Neural progenitor cell (in vitro differentiated cells): ENCODE measurements at regions not wholly inside any gene's neighbourhood (a gene's known extent, or its start where the extent isn't known, plus 50 kb on each side); places are given as distances from the start of the nearest gene placed in this dataset.

Source experiments
- DNase-seq: peaks from one replicate; pipeline ENCODE4 v3.0.0-alpha.2; 2016; ENCODE audit warnings: low spot score
- H2AFZ ChIP-seq: fragments of 200-600 bp; sonication (generic); replicated peaks from 2 replicates; pipeline ENCODE4 v1.6.1; 2016; ENCODE audit warnings: antibody characterized with exemption
- H3F3A ChIP-seq: fragments of 200-600 bp; sonication (generic); 2 replicates; pipeline ENCODE4 v1.6.1; 2016; ENCODE audit warnings: antibody characterized with exemption, low read depth
- H3K27ac ChIP-seq: fragments of 200-600 bp; sonication (generic); 2 replicates; pipeline ENCODE4 v1.5.1; 2016; ENCODE audit warnings: mild to moderate bottlenecking
- H3K27me3 ChIP-seq: fragments of 200-600 bp; sonication (generic); 2 replicates; pipeline ENCODE4 v1.6.1; 2016; ENCODE audit warnings: mild to moderate bottlenecking, moderate library complexity
- H3K36me3 ChIP-seq: fragments of 200-600 bp; sonication (generic); 2 replicates; pipeline ENCODE4 v1.5.1; 2016
- H3K4me1 ChIP-seq: fragments of 200-600 bp; sonication (generic); 2 replicates; pipeline ENCODE4 v1.6.1; 2016; ENCODE audit warnings: mixed run types
- H3K4me2 ChIP-seq: fragments of 200-600 bp; sonication (generic); 2 replicates; pipeline ENCODE4 v1.6.1; 2016
- H3K4me3 ChIP-seq: fragments of 200-600 bp; sonication (generic); 2 replicates; pipeline ENCODE4 v1.5.1; 2016
- H3K79me2 ChIP-seq: fragments of 200-600 bp; sonication (generic); 2 replicates; pipeline ENCODE4 v1.6.1; 2016; ENCODE audit warnings: low read depth
- H3K9ac ChIP-seq: fragments of 200-600 bp; sonication (generic); 2 replicates; pipeline ENCODE4 v1.6.1; 2016
- H3K9me3 ChIP-seq: fragments of 200-600 bp; sonication (generic); 2 replicates; pipeline ENCODE4 v1.5.1; 2016; ENCODE audit warnings: low read depth
- H4K20me1 ChIP-seq: fragments of 200-600 bp; sonication (generic); 2 replicates; pipeline ENCODE4 v1.6.1; 2016; ENCODE audit warnings: low read depth
- H3K27ac Mint-ChIP-seq: 3 replicates; pipeline ENCODE4 v1.8.0; 2021; ENCODE audit warnings: mixed read lengths
- H3K27me3 Mint-ChIP-seq: 2 replicates; pipeline ENCODE4 v1.8.0; 2022; ENCODE audit warnings: low read depth, mild to moderate bottlenecking, inconsistent platforms, moderate library complexity, mixed read lengths; ENCODE audit not compliant: insufficient read depth
- H3K36me3 Mint-ChIP-seq: 3 replicates; pipeline ENCODE4 v1.8.0; 2021; ENCODE audit warnings: mixed read lengths
- H3K4me1 Mint-ChIP-seq: 3 replicates; pipeline ENCODE4 v1.8.0; 2021; ENCODE audit warnings: mixed read lengths
- H3K4me3 Mint-ChIP-seq: 3 replicates; pipeline ENCODE4 v1.8.0; 2021; ENCODE audit warnings: mild to moderate bottlenecking, moderate library complexity, mixed read lengths
- H3K9me3 Mint-ChIP-seq: 3 replicates; pipeline ENCODE4 v1.8.0; 2020; ENCODE audit warnings: mixed read lengths
- CTCF ChIP-seq: fragments of 200-600 bp; sonication (generic); IDR thresholded peaks from 2 replicates; pipeline ENCODE4 v1.5.1; 2017; ENCODE audit warnings: antibody characterized with exemption, mild to moderate bottlenecking
- EZH2 ChIP-seq: fragments of 200-600 bp; sonication (generic); IDR thresholded peaks from 2 replicates; pipeline ENCODE4 v1.6.1; 2017; ENCODE audit warnings: antibody characterized with exemption, mild to moderate bottlenecking, moderate library complexity
- EZH2phosphoT487 ChIP-seq: fragments of 200-600 bp; sonication (generic); IDR thresholded peaks from 2 replicates; pipeline ENCODE4 v1.6.1; 2017; ENCODE audit warnings: antibody characterized with exemption

- no peaks in the 10 kb centered on the region for H3K36me3 ChIP-seq
- H3F3A ChIP-seq = no peaks in the 10 kb centered on the region
- no peak overlapping the region for H3K4me2 ChIP-seq
- H3K27me3 ChIP-seq = no peaks in the 10 kb centered on the region
- no peak for DNase-seq
- no peak overlapping the region for H3K4me3 ChIP-seq
- no peaks in the 10 kb centered on the region for H3K9me3 ChIP-seq
- no peak overlapping the region for H3K27ac ChIP-seq
- TF ChIP-seq CTCF (no peak), EZH2 (no peak), EZH2phosphoT487 (no peak)
- H3K27ac Mint-ChIP-seq = no peak overlapping the region
- peaks cover 34% of the 10 kb centered on the region for H3K4me1 Mint-ChIP-seq
- H3K9ac ChIP-seq = no peak overlapping the region
- H3K9me3 Mint-ChIP-seq = no peaks in the 10 kb centered on the region
- no peaks in the 10 kb centered on the region for H4K20me1 ChIP-seq
- no peaks in the 10 kb centered on the region for H3K36me3 Mint-ChIP-seq
- H3K4me3 Mint-ChIP-seq = no peak overlapping the region
- H3K27me3 Mint-ChIP-seq = no peaks in the 10 kb centered on the region
- H2AFZ ChIP-seq = peak overlapping the region; percentile 26
- no peaks in the 10 kb centered on the region for H3K79me2 ChIP-seq
- H3K4me1 ChIP-seq = peaks cover 38% of the 10 kb centered on the region
These were observed 177.0 kb upstream of the AKR1E2 start for GRCh38 chr10:4648999-4649398.

DNA sequence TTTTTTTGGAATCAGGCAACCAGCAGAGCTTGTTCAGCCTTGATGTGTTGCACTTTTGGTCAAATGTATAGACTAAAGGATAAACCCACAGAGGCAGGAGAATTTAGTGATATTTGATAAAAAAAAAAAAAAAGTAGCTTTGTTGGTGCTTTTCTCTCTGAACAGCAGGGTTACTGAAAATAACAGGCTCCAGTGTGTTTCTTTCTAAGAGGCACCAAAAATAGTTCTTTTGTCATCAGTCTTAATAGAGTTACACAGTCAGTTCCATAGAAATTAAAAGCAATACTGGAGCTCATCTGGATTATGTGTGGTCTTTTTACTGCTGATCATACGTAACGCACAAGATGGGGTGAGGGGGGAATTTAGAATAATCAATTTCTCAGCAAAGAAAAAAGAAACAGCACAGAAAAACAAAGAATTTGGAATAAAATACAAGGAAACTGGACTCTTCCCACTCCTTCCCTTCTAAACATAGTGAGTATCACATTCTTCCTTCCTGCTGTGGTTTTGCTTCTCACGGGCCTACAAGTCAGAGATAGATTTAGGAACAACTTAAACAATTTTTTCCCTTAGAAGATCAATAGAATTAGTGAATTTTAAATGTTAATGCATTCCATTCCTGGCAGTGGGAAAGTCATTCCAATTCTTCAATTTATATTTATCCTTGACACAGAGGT, 178.8 kb upstream of the AKR1E2 start:
- no peaks in the 10 kb centered on the region for H3K9me3 Mint-ChIP-seq
- Histone ChIP-seq H3K4me3 (no peak overlapping the region), H3K36me3 (no peaks in the 10 kb centered on the region), H3K9me3 (no peaks in the 10 kb centered on the region), H3K27ac (no peak overlapping the region), H3K9ac (no peak overlapping the region), H2AFZ (no peak overlapping the region), H3K27me3 (no peaks in the 10 kb centered on the region), H3K4me2 (no peak overlapping the region), H4K20me1 (no peaks in the 10 kb centered on the region), H3F3A (no peaks in the 10 kb centered on the region), H3K4me1 (peaks cover 21% of the 10 kb centered on the region), H3K79me2 (no peaks in the 10 kb centered on the region)
- no peak for TF ChIP-seq EZH2
- DNase-seq = no peak
- no peak overlapping the region for H3K4me3 Mint-ChIP-seq
- H3K27me3 Mint-ChIP-seq = no peaks in the 10 kb centered on the region
- peaks cover 23% of the 10 kb centered on the region for H3K4me1 Mint-ChIP-seq
- H3K27ac Mint-ChIP-seq = no peak overlapping the region
- H3K36me3 Mint-ChIP-seq = no peaks in the 10 kb centered on the region

DNA sequence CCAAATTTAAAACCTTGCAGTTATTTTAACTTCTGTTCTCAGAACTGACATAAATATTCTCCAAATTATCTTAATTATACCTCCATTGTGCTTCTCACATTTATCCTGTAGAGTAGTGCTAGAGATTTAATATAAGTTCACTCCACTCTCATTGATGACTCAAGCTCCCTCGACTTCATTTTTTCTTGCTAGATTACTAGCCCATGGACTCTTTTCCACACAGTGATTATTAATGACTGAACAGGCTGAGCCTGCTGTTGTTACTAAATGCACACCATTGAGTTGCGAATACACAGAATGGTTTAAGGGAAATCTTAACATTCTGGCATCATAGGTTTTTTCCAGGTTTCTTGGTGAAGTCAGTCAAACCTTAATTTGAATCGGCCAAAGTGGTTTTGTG, 179.5 kb upstream of the AKR1E2 start:
- Histone ChIP-seq H3K79me2 (no peaks in the 10 kb centered on the region), H3K9ac (no peak overlapping the region), H4K20me1 (no peaks in the 10 kb centered on the region), H3K27me3 (no peaks in the 10 kb centered on the region), H3K4me3 (no peak overlapping the region), H3K36me3 (no peaks in the 10 kb centered on the region), H3K4me1 (peaks cover 21% of the 10 kb centered on the region), H2AFZ (no peak overlapping the region), H3F3A (no peaks in the 10 kb centered on the region), H3K9me3 (no peaks in the 10 kb centered on the region), H3K4me2 (no peak overlapping the region), H3K27ac (no peak overlapping the region)
- H3K4me1 Mint-ChIP-seq = peaks cover 23% of the 10 kb centered on the region
- no peaks in the 10 kb centered on the region for H3K9me3 Mint-ChIP-seq
- H3K27me3 Mint-ChIP-seq = no peaks in the 10 kb centered on the region
- no peaks in the 10 kb centered on the region for H3K36me3 Mint-ChIP-seq
- DNase-seq = no peak
- H3K4me3 Mint-ChIP-seq = no peak overlapping the region
- H3K27ac Mint-ChIP-seq = no peak overlapping the region
- TF ChIP-seq CTCF (no peak), EZH2phosphoT487 (no peak), EZH2 (no peak)

DNA sequence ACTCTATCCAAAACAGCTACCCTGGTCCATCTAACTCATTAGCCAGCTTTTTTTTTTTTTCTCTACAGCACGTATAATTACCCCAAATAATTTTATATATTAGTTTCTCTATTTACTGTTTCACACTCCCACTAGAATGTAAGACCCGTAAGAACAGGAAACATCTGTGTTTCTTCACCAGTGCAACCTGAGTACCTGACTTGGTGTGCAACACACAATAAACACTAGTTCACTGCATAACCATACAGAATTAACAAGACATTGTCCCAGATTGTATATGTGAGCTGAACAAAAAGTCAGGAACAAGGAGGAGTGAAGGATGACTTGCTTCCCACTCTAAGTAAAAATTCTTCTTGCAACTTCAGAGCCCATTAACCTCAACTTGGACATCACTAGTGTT, 180.2 kb upstream of the AKR1E2 start:
- no peaks in the 10 kb centered on the region for H3K36me3 Mint-ChIP-seq
- H3K9me3 Mint-ChIP-seq = no peaks in the 10 kb centered on the region
- peaks cover 16% of the 10 kb centered on the region for H3K4me1 ChIP-seq
- peaks cover 23% of the 10 kb centered on the region for H3K4me1 Mint-ChIP-seq
- H3K4me3 ChIP-seq = no peak overlapping the region
- no peaks in the 10 kb centered on the region for H3K36me3 ChIP-seq
- no peak for DNase-seq
- no peak overlapping the region for H3K27ac ChIP-seq
- H3K27me3 ChIP-seq = no peaks in the 10 kb centered on the region
- TF ChIP-seq EZH2 = no peak
- H2AFZ ChIP-seq = no peak overlapping the region
- no peak overlapping the region for H3K9ac ChIP-seq
- no peaks in the 10 kb centered on the region for H3F3A ChIP-seq
- H3K79me2 ChIP-seq = no peaks in the 10 kb centered on the region
- H3K9me3 ChIP-seq = no peaks in the 10 kb centered on the region
- no peak overlapping the region for H3K4me3 Mint-ChIP-seq
- no peaks in the 10 kb centered on the region for H3K27me3 Mint-ChIP-seq
- no peak overlapping the region for H3K27ac Mint-ChIP-seq
- no peaks in the 10 kb centered on the region for H4K20me1 ChIP-seq
- H3K4me2 ChIP-seq = no peak overlapping the region
